SK-N-SH treated with all-trans-retinoic acid at 6 μM for 48 hours (cell line): ENCODE measurements at regions not wholly inside any gene's neighbourhood (a gene's known extent, or its start where the extent isn't known, plus 50 kb on each side); places are given as distances from the start of the nearest gene placed in this dataset.

ENCODE experiments used
- ATAC-seq: fragments of 200-7000 bp; cut with Tn5 transposase; 3 replicates; pipeline ENCODE4 v1.9.1; 2020; ENCODE audit warnings: mild to moderate bottlenecking, moderate library complexity
- ARNTL ChIP-seq: fragments of 450-650 bp; formaldehyde crosslinking; IDR thresholded peaks from 2 replicates; pipeline ENCODE4 v1.5.0; 2020; ENCODE audit warnings: low read depth, mild to moderate bottlenecking, moderate library complexity, borderline replicate concordance
- CREB5 ChIP-seq: fragments of 250-450 bp; sonication (Bioruptor Pico); IDR thresholded peaks from 2 replicates; pipeline ENCODE4 v1.5.1; 2020; ENCODE audit warnings: low read depth, mild to moderate bottlenecking, moderate library complexity
- ESRRG ChIP-seq: fragments of 250-450 bp; sonication (Bioruptor Pico); IDR thresholded peaks from 2 replicates; pipeline ENCODE4 v1.6.1; 2021; ENCODE audit warnings: mild to moderate bottlenecking
- OSR1 ChIP-seq: fragments of 250-450 bp; sonication (Bioruptor Pico); IDR thresholded peaks from 2 replicates; pipeline ENCODE4 v1.8.0; 2022; ENCODE audit warnings: moderate library complexity, mild to moderate bottlenecking, inconsistent platforms
- RARB ChIP-seq: fragments of 250-450 bp; sonication (Bioruptor Pico); IDR thresholded peaks from 2 replicates; pipeline ENCODE4 v1.8.0; 2021; ENCODE audit warnings: mild to moderate bottlenecking, moderate library complexity
- SNAI2 ChIP-seq: fragments of 250-450 bp; sonication (Bioruptor Pico); IDR thresholded peaks from 2 replicates; pipeline ENCODE4 v1.5.0; 2020; ENCODE audit warnings: mild to moderate bottlenecking, moderate library complexity
- TOX ChIP-seq: fragments of 250-450 bp; sonication (Bioruptor Pico); IDR thresholded peaks from 2 replicates; pipeline ENCODE4 v1.8.0; 2021; ENCODE audit warnings: mild to moderate bottlenecking, moderate library complexity, borderline replicate concordance
- ZC3H10 ChIP-seq: fragments of 250-450 bp; sonication (Bioruptor Pico); IDR thresholded peaks from 2 replicates; pipeline ENCODE4 v1.5.1; 2021; ENCODE audit warnings: mild to moderate bottlenecking, moderate library complexity
- ZFP30 ChIP-seq: fragments of 450-650 bp; formaldehyde crosslinking; IDR thresholded peaks from 2 replicates; pipeline ENCODE4 v1.5.0; 2022; ENCODE audit warnings: mild to moderate bottlenecking, moderate library complexity
- ZNF565 ChIP-seq: fragments of 450-650 bp; formaldehyde crosslinking; conservative IDR thresholded peaks from 2 replicates; pipeline ENCODE4 v1.5.0; 2020; ENCODE audit warnings: low read depth, mild to moderate bottlenecking, moderate library complexity
- ZNF70 ChIP-seq: fragments of 450-650 bp; formaldehyde crosslinking; IDR thresholded peaks from 2 replicates; pipeline ENCODE4 v1.5.0; 2020; ENCODE audit warnings: mild to moderate bottlenecking, moderate library complexity
- ZNF8 ChIP-seq: fragments of 450-650 bp; formaldehyde crosslinking; IDR thresholded peaks from 2 replicates; pipeline ENCODE4 v1.5.0; 2020; ENCODE audit warnings: mild to moderate bottlenecking, moderate library complexity
- TF ChIP-seq, protein P1 (sequence below): fragments of 250-450 bp; sonication (Bioruptor Pico); IDR thresholded peaks from 2 replicates; pipeline ENCODE4 v1.8.0; 2020; ENCODE audit warnings: mild to moderate bottlenecking, moderate library complexity, borderline replicate concordance
- TF ChIP-seq, protein P2 (sequence below): fragments of 250-450 bp; sonication (Bioruptor Pico); IDR thresholded peaks from 2 replicates; pipeline ENCODE4 v1.8.0; 2021; ENCODE audit warnings: low read depth, mild to moderate bottlenecking, moderate library complexity, borderline replicate concordance
- TF ChIP-seq, protein P3 (sequence below): fragments of 250-450 bp; sonication (Bioruptor Pico); IDR thresholded peaks from 2 replicates; pipeline ENCODE4 v1.5.0; 2020; ENCODE audit warnings: mild to moderate bottlenecking, moderate library complexity
- TF ChIP-seq, protein P4 (sequence below): fragments of 250-450 bp; sonication (Bioruptor Pico); IDR thresholded peaks from 2 replicates; pipeline ENCODE4 v1.5.1; 2021; ENCODE audit warnings: mild to moderate bottlenecking, moderate library complexity

DNA sequence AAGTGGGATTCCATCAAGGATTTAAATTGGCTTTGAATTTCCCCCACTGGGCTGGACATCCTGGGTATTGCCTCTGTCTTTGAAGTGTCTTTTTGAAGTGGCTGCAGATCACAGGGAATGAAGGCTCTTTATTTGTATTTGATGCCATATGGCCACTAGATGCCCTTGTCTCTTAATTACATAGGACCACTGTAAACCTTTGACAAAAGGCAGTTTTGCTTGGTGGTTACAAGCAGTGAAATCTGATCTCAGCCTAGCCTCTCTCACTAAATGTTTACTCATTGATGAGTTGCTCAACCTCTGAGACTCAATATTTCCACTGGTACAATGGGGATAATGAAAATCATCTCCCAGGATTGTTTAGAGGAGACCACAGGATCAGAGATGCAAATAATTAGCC is 102.2 kb downstream of the INSIG2 start:
- ATAC-seq = no peak
- TF ChIP-seq CREB5 (CRISPR knock-in tag) (no peak), ZFP30 (no peak), ARNTL (no peak), ESRRG (CRISPR knock-in tag) (no peak), ZNF70 (no peak), SNAI2 (CRISPR knock-in tag) (no peak), OSR1 (no peak), ZC3H10 (no peak)
- TF ChIP-seq, protein P1, sequence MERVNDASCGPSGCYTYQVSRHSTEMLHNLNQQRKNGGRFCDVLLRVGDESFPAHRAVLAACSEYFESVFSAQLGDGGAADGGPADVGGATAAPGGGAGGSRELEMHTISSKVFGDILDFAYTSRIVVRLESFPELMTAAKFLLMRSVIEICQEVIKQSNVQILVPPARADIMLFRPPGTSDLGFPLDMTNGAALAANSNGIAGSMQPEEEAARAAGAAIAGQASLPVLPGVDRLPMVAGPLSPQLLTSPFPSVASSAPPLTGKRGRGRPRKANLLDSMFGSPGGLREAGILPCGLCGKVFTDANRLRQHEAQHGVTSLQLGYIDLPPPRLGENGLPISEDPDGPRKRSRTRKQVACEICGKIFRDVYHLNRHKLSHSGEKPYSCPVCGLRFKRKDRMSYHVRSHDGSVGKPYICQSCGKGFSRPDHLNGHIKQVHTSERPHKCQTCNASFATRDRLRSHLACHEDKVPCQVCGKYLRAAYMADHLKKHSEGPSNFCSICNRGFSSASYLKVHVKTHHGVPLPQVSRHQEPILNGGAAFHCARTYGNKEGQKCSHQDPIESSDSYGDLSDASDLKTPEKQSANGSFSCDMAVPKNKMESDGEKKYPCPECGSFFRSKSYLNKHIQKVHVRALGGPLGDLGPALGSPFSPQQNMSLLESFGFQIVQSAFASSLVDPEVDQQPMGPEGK (CRISPR knock-in tag) = no peak
- TF ChIP-seq, protein P2, sequence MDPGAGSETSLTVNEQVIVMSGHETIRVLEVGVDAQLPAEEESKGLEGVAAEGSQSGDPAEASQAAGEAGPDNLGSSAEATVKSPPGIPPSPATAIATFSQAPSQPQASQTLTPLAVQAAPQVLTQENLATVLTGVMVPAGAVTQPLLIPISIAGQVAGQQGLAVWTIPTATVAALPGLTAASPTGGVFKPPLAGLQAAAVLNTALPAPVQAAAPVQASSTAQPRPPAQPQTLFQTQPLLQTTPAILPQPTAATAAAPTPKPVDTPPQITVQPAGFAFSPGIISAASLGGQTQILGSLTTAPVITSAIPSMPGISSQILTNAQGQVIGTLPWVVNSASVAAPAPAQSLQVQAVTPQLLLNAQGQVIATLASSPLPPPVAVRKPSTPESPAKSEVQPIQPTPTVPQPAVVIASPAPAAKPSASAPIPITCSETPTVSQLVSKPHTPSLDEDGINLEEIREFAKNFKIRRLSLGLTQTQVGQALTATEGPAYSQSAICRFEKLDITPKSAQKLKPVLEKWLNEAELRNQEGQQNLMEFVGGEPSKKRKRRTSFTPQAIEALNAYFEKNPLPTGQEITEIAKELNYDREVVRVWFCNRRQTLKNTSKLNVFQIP (CRISPR knock-in tag) = no peak
- TF ChIP-seq, protein P3, sequence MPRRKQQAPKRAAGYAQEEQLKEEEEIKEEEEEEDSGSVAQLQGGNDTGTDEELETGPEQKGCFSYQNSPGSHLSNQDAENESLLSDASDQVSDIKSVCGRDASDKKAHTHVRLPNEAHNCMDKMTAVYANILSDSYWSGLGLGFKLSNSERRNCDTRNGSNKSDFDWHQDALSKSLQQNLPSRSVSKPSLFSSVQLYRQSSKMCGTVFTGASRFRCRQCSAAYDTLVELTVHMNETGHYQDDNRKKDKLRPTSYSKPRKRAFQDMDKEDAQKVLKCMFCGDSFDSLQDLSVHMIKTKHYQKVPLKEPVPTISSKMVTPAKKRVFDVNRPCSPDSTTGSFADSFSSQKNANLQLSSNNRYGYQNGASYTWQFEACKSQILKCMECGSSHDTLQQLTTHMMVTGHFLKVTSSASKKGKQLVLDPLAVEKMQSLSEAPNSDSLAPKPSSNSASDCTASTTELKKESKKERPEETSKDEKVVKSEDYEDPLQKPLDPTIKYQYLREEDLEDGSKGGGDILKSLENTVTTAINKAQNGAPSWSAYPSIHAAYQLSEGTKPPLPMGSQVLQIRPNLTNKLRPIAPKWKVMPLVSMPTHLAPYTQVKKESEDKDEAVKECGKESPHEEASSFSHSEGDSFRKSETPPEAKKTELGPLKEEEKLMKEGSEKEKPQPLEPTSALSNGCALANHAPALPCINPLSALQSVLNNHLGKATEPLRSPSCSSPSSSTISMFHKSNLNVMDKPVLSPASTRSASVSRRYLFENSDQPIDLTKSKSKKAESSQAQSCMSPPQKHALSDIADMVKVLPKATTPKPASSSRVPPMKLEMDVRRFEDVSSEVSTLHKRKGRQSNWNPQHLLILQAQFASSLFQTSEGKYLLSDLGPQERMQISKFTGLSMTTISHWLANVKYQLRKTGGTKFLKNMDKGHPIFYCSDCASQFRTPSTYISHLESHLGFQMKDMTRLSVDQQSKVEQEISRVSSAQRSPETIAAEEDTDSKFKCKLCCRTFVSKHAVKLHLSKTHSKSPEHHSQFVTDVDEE = no peak
- TF ChIP-seq, protein P4, sequence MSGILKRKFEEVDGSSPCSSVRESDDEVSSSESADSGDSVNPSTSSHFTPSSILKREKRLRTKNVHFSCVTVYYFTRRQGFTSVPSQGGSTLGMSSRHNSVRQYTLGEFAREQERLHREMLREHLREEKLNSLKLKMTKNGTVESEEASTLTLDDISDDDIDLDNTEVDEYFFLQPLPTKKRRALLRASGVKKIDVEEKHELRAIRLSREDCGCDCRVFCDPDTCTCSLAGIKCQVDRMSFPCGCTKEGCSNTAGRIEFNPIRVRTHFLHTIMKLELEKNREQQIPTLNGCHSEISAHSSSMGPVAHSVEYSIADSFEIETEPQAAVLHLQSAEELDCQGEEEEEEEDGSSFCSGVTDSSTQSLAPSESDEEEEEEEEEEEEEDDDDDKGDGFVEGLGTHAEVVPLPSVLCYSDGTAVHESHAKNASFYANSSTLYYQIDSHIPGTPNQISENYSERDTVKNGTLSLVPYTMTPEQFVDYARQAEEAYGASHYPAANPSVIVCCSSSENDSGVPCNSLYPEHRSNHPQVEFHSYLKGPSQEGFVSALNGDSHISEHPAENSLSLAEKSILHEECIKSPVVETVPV = no peak

GRCh38 chr2:118186858-118187254 is 98.6 kb downstream of the INSIG2 start:
- ATAC-seq = no peak
- TF ChIP-seq OSR1 (no peak), TOX (no peak)
- TF ChIP-seq, all 23 proteins: peak for 0

DNA sequence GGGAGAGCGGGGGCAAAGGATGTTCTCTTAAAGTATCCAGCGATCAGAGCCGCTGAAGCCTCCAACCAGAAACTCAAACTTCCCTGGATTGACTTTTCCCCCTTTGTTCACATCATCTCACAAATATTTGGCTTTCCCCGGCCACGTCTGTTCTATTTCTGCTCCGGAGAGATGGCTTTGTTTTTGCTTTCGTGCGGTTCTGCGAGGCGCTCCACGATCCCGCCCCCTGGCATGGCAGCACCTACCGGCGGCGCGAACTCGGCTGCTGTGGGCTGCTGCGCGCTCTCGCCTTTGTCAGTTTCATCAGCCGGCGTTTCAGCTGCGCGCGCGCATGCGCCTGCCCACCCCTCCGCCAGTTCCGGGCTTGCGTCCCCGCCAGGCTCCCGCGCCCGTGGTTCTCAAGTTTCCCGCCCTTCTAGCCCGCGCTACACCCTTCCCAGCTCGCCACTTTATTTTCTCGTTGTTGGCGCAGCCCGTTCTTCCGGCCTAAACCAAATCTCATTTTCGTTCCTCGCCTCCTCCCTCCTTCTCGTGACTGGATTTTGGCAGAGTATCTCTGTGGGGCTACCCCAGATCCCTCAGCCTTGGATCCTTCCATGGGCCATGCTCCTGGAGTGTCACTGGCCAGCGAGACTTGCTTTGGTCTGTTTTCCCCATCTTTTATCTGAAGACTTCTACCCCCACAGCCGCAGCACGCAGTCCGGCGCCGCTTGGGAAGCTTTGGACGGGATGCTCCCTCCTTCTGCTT is 98.0 kb downstream of the INSIG2 start:
- 0 out of 2 replicates have a peak, but pooled peaks have one; percentile 28 for TF ChIP-seq ZNF8 (CRISPR knock-in tag)
- TF ChIP-seq ZNF565 = no peak
- ATAC-seq = peak; percentile 94

GRCh38 chr2:118185210-118186109 is 97.2 kb downstream of the INSIG2 start:
- no peak for TF ChIP-seq ZNF565
- TF ChIP-seq ZNF8 (CRISPR knock-in tag) = no peak
- no peak for TF ChIP-seq RARB (CRISPR knock-in tag)
- TF ChIP-seq, protein P2 (CRISPR knock-in tag) = no peak
- TF ChIP-seq, all 23 proteins: peak for 0
- peak; percentile 83 for ATAC-seq
